ENCODE measurements at regions not wholly inside any gene's neighbourhood (a gene's known extent, or its start where the extent isn't known, plus 50 kb on each side); places are given as distances from the start of the nearest gene placed in this dataset.
A peak's percentile ranks its signal among the peaks of the same experiment; 100 is the strongest.

- no peak for ATAC-seq
These were observed 103.4 kb downstream of the RPL27A start for GRCh38 chr11:8785998-8786397.

DNA sequence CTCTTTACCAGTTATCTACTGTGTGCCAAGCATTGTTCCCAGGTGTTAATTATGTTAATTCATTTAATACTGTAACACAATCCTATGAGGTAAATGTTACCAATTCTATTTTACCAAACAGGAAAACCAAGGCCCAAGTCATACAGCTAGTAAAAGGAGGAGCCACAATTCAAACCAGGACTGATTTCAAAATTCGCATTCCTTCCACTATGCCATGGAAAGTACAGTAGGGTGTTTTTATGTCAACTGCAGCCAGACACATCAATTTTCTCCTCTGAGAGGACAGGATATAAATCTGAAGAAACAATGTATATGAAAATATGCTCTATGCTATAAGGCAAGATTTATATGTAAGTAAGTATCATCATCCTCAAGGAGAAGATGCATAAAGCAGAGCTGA lies 104.3 kb downstream of the RPL27A start:
- no peak for TF ChIP-seq RARB (CRISPR knock-in tag; IDR thresholded peaks at IDR 0.05)
- no peak for TF ChIP-seq PPARA (CRISPR knock-in tag; IDR thresholded peaks at IDR 0.05; ENCODE audit: borderline replicate concordance)
- TF ChIP-seq ESRRG (CRISPR knock-in tag; IDR thresholded peaks at IDR 0.05), result no peak
- TF ChIP-seq ZFP30 (CRISPR knock-in tag; IDR thresholded peaks at IDR 0.05), result no peak
- TF ChIP-seq, protein P1, sequence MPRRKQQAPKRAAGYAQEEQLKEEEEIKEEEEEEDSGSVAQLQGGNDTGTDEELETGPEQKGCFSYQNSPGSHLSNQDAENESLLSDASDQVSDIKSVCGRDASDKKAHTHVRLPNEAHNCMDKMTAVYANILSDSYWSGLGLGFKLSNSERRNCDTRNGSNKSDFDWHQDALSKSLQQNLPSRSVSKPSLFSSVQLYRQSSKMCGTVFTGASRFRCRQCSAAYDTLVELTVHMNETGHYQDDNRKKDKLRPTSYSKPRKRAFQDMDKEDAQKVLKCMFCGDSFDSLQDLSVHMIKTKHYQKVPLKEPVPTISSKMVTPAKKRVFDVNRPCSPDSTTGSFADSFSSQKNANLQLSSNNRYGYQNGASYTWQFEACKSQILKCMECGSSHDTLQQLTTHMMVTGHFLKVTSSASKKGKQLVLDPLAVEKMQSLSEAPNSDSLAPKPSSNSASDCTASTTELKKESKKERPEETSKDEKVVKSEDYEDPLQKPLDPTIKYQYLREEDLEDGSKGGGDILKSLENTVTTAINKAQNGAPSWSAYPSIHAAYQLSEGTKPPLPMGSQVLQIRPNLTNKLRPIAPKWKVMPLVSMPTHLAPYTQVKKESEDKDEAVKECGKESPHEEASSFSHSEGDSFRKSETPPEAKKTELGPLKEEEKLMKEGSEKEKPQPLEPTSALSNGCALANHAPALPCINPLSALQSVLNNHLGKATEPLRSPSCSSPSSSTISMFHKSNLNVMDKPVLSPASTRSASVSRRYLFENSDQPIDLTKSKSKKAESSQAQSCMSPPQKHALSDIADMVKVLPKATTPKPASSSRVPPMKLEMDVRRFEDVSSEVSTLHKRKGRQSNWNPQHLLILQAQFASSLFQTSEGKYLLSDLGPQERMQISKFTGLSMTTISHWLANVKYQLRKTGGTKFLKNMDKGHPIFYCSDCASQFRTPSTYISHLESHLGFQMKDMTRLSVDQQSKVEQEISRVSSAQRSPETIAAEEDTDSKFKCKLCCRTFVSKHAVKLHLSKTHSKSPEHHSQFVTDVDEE (CRISPR knock-in tag; IDR thresholded peaks at IDR 0.05), result no peak
- no peak for TF ChIP-seq CSRNP3 (CRISPR knock-in tag; IDR thresholded peaks at IDR 0.05)
- no peak for TF ChIP-seq ZNF8 (CRISPR knock-in tag; IDR thresholded peaks at IDR 0.05)
- TF ChIP-seq ZC3H10 (CRISPR knock-in tag; IDR thresholded peaks at IDR 0.05), result no peak
- TF ChIP-seq GLIS3 (CRISPR knock-in tag; IDR thresholded peaks at IDR 0.05), result no peak
- no peak for TF ChIP-seq TCF4 (CRISPR knock-in tag; IDR thresholded peaks at IDR 0.05; ENCODE audit: borderline replicate concordance)
- TF ChIP-seq, protein P2, sequence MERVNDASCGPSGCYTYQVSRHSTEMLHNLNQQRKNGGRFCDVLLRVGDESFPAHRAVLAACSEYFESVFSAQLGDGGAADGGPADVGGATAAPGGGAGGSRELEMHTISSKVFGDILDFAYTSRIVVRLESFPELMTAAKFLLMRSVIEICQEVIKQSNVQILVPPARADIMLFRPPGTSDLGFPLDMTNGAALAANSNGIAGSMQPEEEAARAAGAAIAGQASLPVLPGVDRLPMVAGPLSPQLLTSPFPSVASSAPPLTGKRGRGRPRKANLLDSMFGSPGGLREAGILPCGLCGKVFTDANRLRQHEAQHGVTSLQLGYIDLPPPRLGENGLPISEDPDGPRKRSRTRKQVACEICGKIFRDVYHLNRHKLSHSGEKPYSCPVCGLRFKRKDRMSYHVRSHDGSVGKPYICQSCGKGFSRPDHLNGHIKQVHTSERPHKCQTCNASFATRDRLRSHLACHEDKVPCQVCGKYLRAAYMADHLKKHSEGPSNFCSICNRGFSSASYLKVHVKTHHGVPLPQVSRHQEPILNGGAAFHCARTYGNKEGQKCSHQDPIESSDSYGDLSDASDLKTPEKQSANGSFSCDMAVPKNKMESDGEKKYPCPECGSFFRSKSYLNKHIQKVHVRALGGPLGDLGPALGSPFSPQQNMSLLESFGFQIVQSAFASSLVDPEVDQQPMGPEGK (CRISPR knock-in tag; IDR thresholded peaks at IDR 0.05; ENCODE audit: borderline replicate concordance), result no peak
- TF ChIP-seq, protein P3, sequence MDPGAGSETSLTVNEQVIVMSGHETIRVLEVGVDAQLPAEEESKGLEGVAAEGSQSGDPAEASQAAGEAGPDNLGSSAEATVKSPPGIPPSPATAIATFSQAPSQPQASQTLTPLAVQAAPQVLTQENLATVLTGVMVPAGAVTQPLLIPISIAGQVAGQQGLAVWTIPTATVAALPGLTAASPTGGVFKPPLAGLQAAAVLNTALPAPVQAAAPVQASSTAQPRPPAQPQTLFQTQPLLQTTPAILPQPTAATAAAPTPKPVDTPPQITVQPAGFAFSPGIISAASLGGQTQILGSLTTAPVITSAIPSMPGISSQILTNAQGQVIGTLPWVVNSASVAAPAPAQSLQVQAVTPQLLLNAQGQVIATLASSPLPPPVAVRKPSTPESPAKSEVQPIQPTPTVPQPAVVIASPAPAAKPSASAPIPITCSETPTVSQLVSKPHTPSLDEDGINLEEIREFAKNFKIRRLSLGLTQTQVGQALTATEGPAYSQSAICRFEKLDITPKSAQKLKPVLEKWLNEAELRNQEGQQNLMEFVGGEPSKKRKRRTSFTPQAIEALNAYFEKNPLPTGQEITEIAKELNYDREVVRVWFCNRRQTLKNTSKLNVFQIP (CRISPR knock-in tag; IDR thresholded peaks at IDR 0.05; ENCODE audit: borderline replicate concordance, low read depth), result no peak
- no peak for TF ChIP-seq BACH2 (CRISPR knock-in tag; IDR thresholded peaks at IDR 0.05; ENCODE audit: borderline replicate concordance)
- no peak for TF ChIP-seq CSDC2 (CRISPR knock-in tag; IDR thresholded peaks at IDR 0.05)
- TF ChIP-seq SNAI2 (CRISPR knock-in tag; IDR thresholded peaks at IDR 0.05), result no peak
- TF ChIP-seq ARNTL (CRISPR knock-in tag; IDR thresholded peaks at IDR 0.05; ENCODE audit: borderline replicate concordance, low read depth), result no peak
- TF ChIP-seq CREB5 (CRISPR knock-in tag; IDR thresholded peaks at IDR 0.05; ENCODE audit: low read depth), result no peak
- TF ChIP-seq ISL1 (CRISPR knock-in tag; IDR thresholded peaks at IDR 0.05), result no peak
- ATAC-seq, result peak; percentile 69; the same call in 2 of the 3 replicates

More at GRCh38 chr11:8785998-8786397, 103.4 kb downstream of the RPL27A start:
- TF ChIP-seq ZNF70 (CRISPR knock-in tag; IDR thresholded peaks at IDR 0.05), result no peak
- TF ChIP-seq ARNTL (CRISPR knock-in tag; IDR thresholded peaks at IDR 0.05; ENCODE audit: borderline replicate concordance, low read depth), result no peak
- TF ChIP-seq RARB (CRISPR knock-in tag; IDR thresholded peaks at IDR 0.05), result no peak
- TF ChIP-seq ZNF8 (CRISPR knock-in tag; IDR thresholded peaks at IDR 0.05), result no peak
- TF ChIP-seq GLIS3 (CRISPR knock-in tag; IDR thresholded peaks at IDR 0.05), result no peak
- no peak for TF ChIP-seq TOX (CRISPR knock-in tag; IDR thresholded peaks at IDR 0.05; ENCODE audit: borderline replicate concordance)
- TF ChIP-seq ZFP3 (CRISPR knock-in tag; IDR thresholded peaks at IDR 0.05), result no peak
- TF ChIP-seq ESRRG (CRISPR knock-in tag; IDR thresholded peaks at IDR 0.05), result no peak
- no peak for TF ChIP-seq ZC3H10 (CRISPR knock-in tag; IDR thresholded peaks at IDR 0.05)

- ATAC-seq, result 0 out of 3 replicates have a peak, but pooled peaks have one; percentile 22
- TF ChIP-seq ESRRG (CRISPR knock-in tag; IDR thresholded peaks at IDR 0.05) (no peak), CREB5 (CRISPR knock-in tag; IDR thresholded peaks at IDR 0.05; ENCODE audit: low read depth) (no peak), ZNF70 (CRISPR knock-in tag; IDR thresholded peaks at IDR 0.05) (no peak), ZNF8 (CRISPR knock-in tag; IDR thresholded peaks at IDR 0.05) (no peak)
These were observed 104.8 kb downstream of the RPL27A start for GRCh38 chr11:8787372-8787771.
